GM21367 (cell line): ENCODE measurements at regions not wholly inside any gene's neighbourhood (a gene's known extent, or its start where the extent isn't known, plus 50 kb on each side); places are given as distances from the start of the nearest gene placed in this dataset.

Experiments
- ATAC-seq: cut with Tn5 transposase; IDR thresholded peaks from one replicate; pipeline ENCODE4 v1.9.1; 2021; ENCODE audit not compliant: unreplicated experiment

GRCh38 chr2:12162269-12163247, 416.1 kb downstream of the LPIN1 start:
- ATAC-seq = no peak

- ATAC-seq = no peak
Measured at GRCh38 chr2:12163866-12164265, 417.4 kb downstream of the LPIN1 start.

- ATAC-seq = no peak
Measured at GRCh38 chr2:12164689-12165088, 418.3 kb downstream of the LPIN1 start.

- ATAC-seq = no peak
Measured at GRCh38 chr2:12167525-12168317, 421.3 kb downstream of the LPIN1 start.

GRCh38 chr2:12168354-12168753, 421.9 kb downstream of the LPIN1 start:
- ATAC-seq = no peak

- no peak for ATAC-seq
Measured at GRCh38 chr2:12168791-12169388, 422.5 kb downstream of the LPIN1 start.

GRCh38 chr2:12169721-12170120, 423.3 kb downstream of the LPIN1 start:
- no peak for ATAC-seq

GRCh38 chr2:12170121-12170520, 423.7 kb downstream of the LPIN1 start:
- ATAC-seq = no peak

- ATAC-seq = no peak
Measured at GRCh38 chr2:12173271-12173942, 427.0 kb downstream of the LPIN1 start.

- no peak for ATAC-seq
Measured at GRCh38 chr2:12173943-12174340, 427.5 kb downstream of the LPIN1 start.

- ATAC-seq = no peak
Measured at GRCh38 chr2:12175323-12175722, 428.9 kb downstream of the LPIN1 start.

GRCh38 chr2:12176623-12177454, 430.4 kb downstream of the LPIN1 start:
- peak; percentile 71 for ATAC-seq

- ATAC-seq = peak; percentile 80
Measured at GRCh38 chr2:12177455-12178288, 431.2 kb downstream of the LPIN1 start.

GRCh38 chr2:12178289-12179080, 432.1 kb downstream of the LPIN1 start:
- ATAC-seq = no peak

GRCh38 chr2:12180031-12180430, 433.6 kb downstream of the LPIN1 start:
- ATAC-seq = no peak

- no peak for ATAC-seq
Measured at GRCh38 chr2:12183032-12183645, 436.7 kb downstream of the LPIN1 start.

GRCh38 chr2:12192762-12193161, 446.3 kb downstream of the LPIN1 start:
- ATAC-seq = no peak

- no peak for ATAC-seq
Measured at GRCh38 chr2:12194968-12195367, 448.5 kb downstream of the LPIN1 start.
